ENCODE measurements at regions not wholly inside any gene's neighbourhood (a gene's known extent, or its start where the extent isn't known, plus 50 kb on each side); places are given as distances from the start of the nearest gene placed in this dataset.

GRCh38 chr6:156657296-156657695 lies 119.9 kb upstream of the ARID1B start:
- no peak for TF ChIP-seq POLR2AphosphoS5 (IDR thresholded peaks at IDR 0.05; ENCODE audit: low read depth)
- no peak overlapping the region for H3K27ac ChIP-seq (replicated peaks)
- DNase-seq (ENCODE audit: low read depth in 1 of 2, low spot score in 1 of 2), result no peak
- no peaks in the 10 kb centered on the region for H3K27me3 ChIP-seq (ENCODE audit: insufficient read depth, poor library complexity, severe bottlenecking)
- no peak overlapping the region for H3K4me3 ChIP-seq (replicated peaks; ENCODE audit: insufficient read depth, low read length)

GRCh38 chr6:156654919-156655918 lies 122.0 kb upstream of the ARID1B start:
- no peak for TF ChIP-seq SPI1 (IDR thresholded peaks at IDR 0.05; ENCODE audit: borderline replicate concordance, low read depth)
- TF ChIP-seq POLR2AphosphoS5 (IDR thresholded peaks at IDR 0.05; ENCODE audit: low read depth), result no peak
- no peak for TF ChIP-seq CTCF (IDR thresholded peaks at IDR 0.05; ENCODE audit: insufficient read depth, low read length)
- no peak for TF ChIP-seq GABPA (IDR thresholded peaks at IDR 0.05; ENCODE audit: low read depth)
- no peak for TF ChIP-seq REST (IDR thresholded peaks at IDR 0.05; ENCODE audit: insufficient replicate concordance, low read depth)

GRCh38 chr6:156652231-156652750 lies 124.9 kb upstream of the ARID1B start:
- no peak for DNase-seq (ENCODE audit: low read depth in 1 of 2, low spot score in 1 of 2)
- no peak overlapping the region for H3K27ac ChIP-seq (replicated peaks)
- no peaks in the 10 kb centered on the region for H3K27me3 ChIP-seq (ENCODE audit: insufficient read depth, poor library complexity, severe bottlenecking)
- no peak overlapping the region for H3K4me3 ChIP-seq (replicated peaks; ENCODE audit: insufficient read depth, low read length)
- TF ChIP-seq REST (IDR thresholded peaks at IDR 0.05; ENCODE audit: insufficient replicate concordance, low read depth), result no peak
- no peak for TF ChIP-seq GABPA (IDR thresholded peaks at IDR 0.05; ENCODE audit: low read depth)
- TF ChIP-seq POLR2AphosphoS5 (IDR thresholded peaks at IDR 0.05; ENCODE audit: low read depth), result no peak
- TF ChIP-seq SPI1 (IDR thresholded peaks at IDR 0.05; ENCODE audit: borderline replicate concordance, low read depth), result no peak

More at GRCh38 chr6:156654919-156655918, 122.0 kb upstream of the ARID1B start:
- Histone ChIP-seq H3K27me3 (ENCODE audit: insufficient read depth, poor library complexity, severe bottlenecking) (no peaks in the 10 kb centered on the region), H3K27ac (replicated peaks) (no peak overlapping the region), H3K4me3 (replicated peaks; ENCODE audit: insufficient read depth, low read length) (no peak overlapping the region)
- DNase-seq (ENCODE audit: low read depth in 1 of 2, low spot score in 1 of 2), result no peak

- Histone ChIP-seq H3K4me3 (replicated peaks; ENCODE audit: insufficient read depth, low read length) (no peak overlapping the region), H3K27ac (replicated peaks) (no peak overlapping the region), H3K27me3 (ENCODE audit: insufficient read depth, poor library complexity, severe bottlenecking) (no peaks in the 10 kb centered on the region)
- DNase-seq (ENCODE audit: low read depth in 1 of 2, low spot score in 1 of 2), result no peak
- TF ChIP-seq SPI1 (IDR thresholded peaks at IDR 0.05; ENCODE audit: borderline replicate concordance, low read depth) (peak; percentile 52; the same call in 1 of the 2 replicates), CTCF (IDR thresholded peaks at IDR 0.05; ENCODE audit: insufficient read depth, low read length) (no peak)
Measured at GRCh38 chr6:156651486-156651885, 125.7 kb upstream of the ARID1B start.
